ENCODE measurements at regions not wholly inside any gene's neighbourhood (a gene's known extent, or its start where the extent isn't known, plus 50 kb on each side); places are given as distances from the start of the nearest gene placed in this dataset.

- no peaks in the 10 kb centered on the region for H3K4me1 ChIP-seq (ENCODE audit: control insufficient read depth in 2 of 2, insufficient read depth in 1 of 2, low read depth in 1 of 2, low read length in 2 of 2)
- H3K4ac ChIP-seq (ENCODE audit: low read length): no peak overlapping the region
- H4K8ac ChIP-seq (ENCODE audit: low read depth, low read length): no peak overlapping the region
- H3K4me2 ChIP-seq (ENCODE audit: insufficient read depth, low read length, poor library complexity, severe bottlenecking): no peak overlapping the region
- H2AK5ac ChIP-seq (ENCODE audit: low read depth, low read length): no peak overlapping the region
- no peak overlapping the region for H3K18ac ChIP-seq (ENCODE audit: low read length)
- H2AFZ ChIP-seq (ENCODE audit: low read length): no peak overlapping the region
- DNase-seq (ENCODE audit: low spot score): no peak
- no peaks in the 10 kb centered on the region for H3K36me3 ChIP-seq (replicated peaks in 1 of 2; ENCODE audit: control insufficient read depth in 2 of 2, insufficient read depth in 2 of 2, low read length in 2 of 2)
- no peak overlapping the region for H3K9ac ChIP-seq (ENCODE audit: low read depth, low read length, poor library complexity)
- no peak overlapping the region for H2BK120ac ChIP-seq (ENCODE audit: low read depth, low read length)
- H3K14ac ChIP-seq (ENCODE audit: low read length): no peak overlapping the region
- H2BK15ac ChIP-seq (ENCODE audit: low read length): no peak overlapping the region
- H3K9me3 ChIP-seq (replicated peaks in 1 of 2; ENCODE audit: control insufficient read depth in 2 of 2, insufficient read depth in 1 of 2, low read depth in 1 of 2, low read length in 2 of 2): peaks cover 0 to 2% of the 10 kb centered on the region in 2 donors
- no peaks in the 10 kb centered on the region for H3K27me3 ChIP-seq (ENCODE audit: control insufficient read depth in 3 of 3, insufficient read depth in 3 of 3, low read depth in 1 of 3, low read length in 3 of 3)
- no peak overlapping the region for H2BK5ac ChIP-seq (ENCODE audit: low read length)
- no peak overlapping the region for H3K27ac ChIP-seq (replicated peaks; ENCODE audit: low read length)
- no peak overlapping the region for H2BK12ac ChIP-seq (ENCODE audit: low read length)
- H3K79me1 ChIP-seq (ENCODE audit: low read depth, low read length): no peaks in the 10 kb centered on the region
- H4K91ac ChIP-seq (ENCODE audit: low read depth, low read length, poor library complexity): no peak overlapping the region
- no CpG with 5 or more reads among the region's 3 CpGs for WGBS, 2 donors (ENCODE audit: extremely low coverage in 2 of 2, insufficient read length in 2 of 2, insufficient replicate concordance in 1 of 2)
- no peak overlapping the region for H3K23ac ChIP-seq (ENCODE audit: low read depth, low read length, poor library complexity)
- H3K4me3 ChIP-seq (ENCODE audit: low read length in 2 of 2): no peak overlapping the region
These were observed 246.6 kb upstream of the SMARCA2 start for GRCh38 chr9:1768561-1768960.

GRCh38 chr9:1771094-1771789 lies 243.9 kb upstream of the SMARCA2 start:
- no peaks in the 10 kb centered on the region for H3K27me3 ChIP-seq (ENCODE audit: control insufficient read depth in 3 of 3, insufficient read depth in 3 of 3, low read depth in 1 of 3, low read length in 3 of 3)
- no peak for DNase-seq (ENCODE audit: low spot score)
- peaks cover 0 to 6% of the 10 kb centered on the region in 2 donors for H3K4me1 ChIP-seq (ENCODE audit: control insufficient read depth in 2 of 2, insufficient read depth in 1 of 2, low read depth in 1 of 2, low read length in 2 of 2)
- H2BK12ac ChIP-seq (ENCODE audit: low read length): no peak overlapping the region
- no peaks in the 10 kb centered on the region for H3K36me3 ChIP-seq (replicated peaks in 1 of 2; ENCODE audit: control insufficient read depth in 2 of 2, insufficient read depth in 2 of 2, low read length in 2 of 2)
- H3K9ac ChIP-seq (ENCODE audit: low read depth, low read length, poor library complexity): no peak overlapping the region
- H2BK120ac ChIP-seq (ENCODE audit: low read depth, low read length): no peak overlapping the region
- H3K4me3 ChIP-seq (ENCODE audit: low read length in 2 of 2): no peak overlapping the region
- H2BK15ac ChIP-seq (ENCODE audit: low read length): peak overlapping the region; percentile 60
- H4K8ac ChIP-seq (ENCODE audit: low read depth, low read length): no peak overlapping the region
- no peaks in the 10 kb centered on the region for H3K79me1 ChIP-seq (ENCODE audit: low read depth, low read length)
- no peak overlapping the region for H3K4me2 ChIP-seq (ENCODE audit: insufficient read depth, low read length, poor library complexity, severe bottlenecking)
- H3K23ac ChIP-seq (ENCODE audit: low read depth, low read length, poor library complexity): no peak overlapping the region
- no peak overlapping the region for H2AK5ac ChIP-seq (ENCODE audit: low read depth, low read length)
- peaks cover 0 to 2% of the 10 kb centered on the region in 2 donors for H3K9me3 ChIP-seq (replicated peaks in 1 of 2; ENCODE audit: control insufficient read depth in 2 of 2, insufficient read depth in 1 of 2, low read depth in 1 of 2, low read length in 2 of 2)
- H3K14ac ChIP-seq (ENCODE audit: low read length): no peak overlapping the region
- no peak overlapping the region for H4K91ac ChIP-seq (ENCODE audit: low read depth, low read length, poor library complexity)
- no peak overlapping the region for H3K27ac ChIP-seq (replicated peaks; ENCODE audit: low read length)
- H2AFZ ChIP-seq (ENCODE audit: low read length): no peak overlapping the region
- H3K4ac ChIP-seq (ENCODE audit: low read length): no peak overlapping the region
- H2BK5ac ChIP-seq (ENCODE audit: low read length): no peak overlapping the region
- WGBS, 2 donors (ENCODE audit: extremely low coverage in 2 of 2, insufficient read length in 2 of 2, insufficient replicate concordance in 1 of 2): no CpG with 5 or more reads among the region's 3 CpGs
- no peak overlapping the region for H3K18ac ChIP-seq (ENCODE audit: low read length)

- Histone ChIP-seq H2BK120ac (ENCODE audit: low read depth, low read length) (no peak overlapping the region), H3K9ac (ENCODE audit: low read depth, low read length, poor library complexity) (no peak overlapping the region), H3K27me3 (ENCODE audit: control insufficient read depth in 3 of 3, insufficient read depth in 3 of 3, low read depth in 1 of 3, low read length in 3 of 3) (no peaks in the 10 kb centered on the region), H4K91ac (ENCODE audit: low read depth, low read length, poor library complexity) (no peak overlapping the region), H3K9me3 (replicated peaks in 1 of 2; ENCODE audit: control insufficient read depth in 2 of 2, insufficient read depth in 1 of 2, low read depth in 1 of 2, low read length in 2 of 2) (peaks cover 0 to 2% of the 10 kb centered on the region in 2 donors), H2BK15ac (ENCODE audit: low read length) (no peak overlapping the region), H2BK12ac (ENCODE audit: low read length) (no peak overlapping the region), H3K79me1 (ENCODE audit: low read depth, low read length) (no peaks in the 10 kb centered on the region), H3K14ac (ENCODE audit: low read length) (no peak overlapping the region), H3K4ac (ENCODE audit: low read length) (no peak overlapping the region), H3K18ac (ENCODE audit: low read length) (no peak overlapping the region), H4K8ac (ENCODE audit: low read depth, low read length) (no peak overlapping the region), H3K23ac (ENCODE audit: low read depth, low read length, poor library complexity) (no peak overlapping the region), H2BK5ac (ENCODE audit: low read length) (no peak overlapping the region), H3K4me2 (ENCODE audit: insufficient read depth, low read length, poor library complexity, severe bottlenecking) (no peak overlapping the region), H3K4me3 (ENCODE audit: low read length in 2 of 2) (no peak overlapping the region), H3K36me3 (replicated peaks in 1 of 2; ENCODE audit: control insufficient read depth in 2 of 2, insufficient read depth in 2 of 2, low read length in 2 of 2) (no peaks in the 10 kb centered on the region), H2AK5ac (ENCODE audit: low read depth, low read length) (no peak overlapping the region), H2AFZ (ENCODE audit: low read length) (no peak overlapping the region), H3K27ac (replicated peaks; ENCODE audit: low read length) (no peak overlapping the region), H3K4me1 (ENCODE audit: control insufficient read depth in 2 of 2, insufficient read depth in 1 of 2, low read depth in 1 of 2, low read length in 2 of 2) (peaks cover 0 to 6% of the 10 kb centered on the region in 2 donors)
- peak; percentile 3 for DNase-seq (ENCODE audit: low spot score)
These were observed 239.9 kb upstream of the SMARCA2 start for GRCh38 chr9:1775230-1775629.

GRCh38 chr9:1776668-1777067 lies 238.5 kb upstream of the SMARCA2 start:
- no peak for DNase-seq (ENCODE audit: low spot score)
- H4K91ac ChIP-seq (ENCODE audit: low read depth, low read length, poor library complexity): no peak overlapping the region
- H3K27me3 ChIP-seq (ENCODE audit: control insufficient read depth in 3 of 3, insufficient read depth in 3 of 3, low read depth in 1 of 3, low read length in 3 of 3): no peaks in the 10 kb centered on the region
- no peak overlapping the region for H3K23ac ChIP-seq (ENCODE audit: low read depth, low read length, poor library complexity)
- H2BK5ac ChIP-seq (ENCODE audit: low read length): no peak overlapping the region
- H3K18ac ChIP-seq (ENCODE audit: low read length): no peak overlapping the region
- H3K4me1 ChIP-seq (ENCODE audit: control insufficient read depth in 2 of 2, insufficient read depth in 1 of 2, low read depth in 1 of 2, low read length in 2 of 2): peaks cover 0 to 6% of the 10 kb centered on the region in 2 donors
- WGBS, 2 donors (ENCODE audit: extremely low coverage in 2 of 2, insufficient read length in 2 of 2, insufficient replicate concordance in 1 of 2): no CpG with 5 or more reads among the region's 1 CpG
- H2BK15ac ChIP-seq (ENCODE audit: low read length): no peak overlapping the region
- no peaks in the 10 kb centered on the region for H3K36me3 ChIP-seq (replicated peaks in 1 of 2; ENCODE audit: control insufficient read depth in 2 of 2, insufficient read depth in 2 of 2, low read length in 2 of 2)
- no peak overlapping the region for H3K4ac ChIP-seq (ENCODE audit: low read length)
- no peak overlapping the region for H2BK120ac ChIP-seq (ENCODE audit: low read depth, low read length)
- H3K14ac ChIP-seq (ENCODE audit: low read length): no peak overlapping the region
- H2BK12ac ChIP-seq (ENCODE audit: low read length): no peak overlapping the region
- no peak overlapping the region for H3K4me2 ChIP-seq (ENCODE audit: insufficient read depth, low read length, poor library complexity, severe bottlenecking)
- H3K79me1 ChIP-seq (ENCODE audit: low read depth, low read length): no peaks in the 10 kb centered on the region
- H3K27ac ChIP-seq (replicated peaks; ENCODE audit: low read length): no peak overlapping the region
- no peak overlapping the region for H3K9ac ChIP-seq (ENCODE audit: low read depth, low read length, poor library complexity)
- H2AFZ ChIP-seq (ENCODE audit: low read length): no peak overlapping the region
- no peak overlapping the region for H4K8ac ChIP-seq (ENCODE audit: low read depth, low read length)
- H2AK5ac ChIP-seq (ENCODE audit: low read depth, low read length): no peak overlapping the region
- H3K9me3 ChIP-seq (replicated peaks in 1 of 2; ENCODE audit: control insufficient read depth in 2 of 2, insufficient read depth in 1 of 2, low read depth in 1 of 2, low read length in 2 of 2): no peaks in the 10 kb centered on the region
- H3K4me3 ChIP-seq (ENCODE audit: low read length in 2 of 2): no peak overlapping the region

Measured in neuronal stem cell (in vitro differentiated cells).